ENCODE measurements at regions not wholly inside any gene's neighbourhood (a gene's known extent, or its start where the extent isn't known, plus 50 kb on each side); places are given as distances from the start of the nearest gene placed in this dataset.
"Not testable (repeated sequence)": the region's sequence is repeated elsewhere in the genome, so short reads cannot be mapped to it uniquely, and the experiment has no call there.

DNA sequence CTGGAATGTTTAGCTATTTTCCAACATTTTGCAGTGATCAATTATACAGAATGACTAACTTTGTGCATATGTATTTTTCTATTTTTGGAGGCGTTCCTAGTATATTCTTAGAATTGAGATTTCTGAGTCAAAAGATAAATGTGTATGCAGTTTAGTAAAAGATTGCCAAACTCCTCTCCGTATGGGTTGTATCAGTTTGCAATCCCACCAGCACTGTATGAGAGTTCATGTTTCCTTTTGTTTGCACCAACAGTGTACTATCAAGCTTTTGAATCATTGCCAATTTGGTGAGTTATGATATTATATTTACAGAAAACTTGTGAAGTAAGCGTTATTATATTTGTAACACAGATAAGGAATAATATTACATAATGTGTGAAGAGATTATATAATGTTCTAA, 658.7 kb downstream of the JRKL start:
- TF ChIP-seq FOXS1 (CRISPR knock-in tag; IDR thresholded peaks at IDR 0.05) (no peak), HOXA7 (CRISPR knock-in tag; IDR thresholded peaks at IDR 0.05) (no peak), ELK1 (IDR thresholded peaks at IDR 0.05; ENCODE audit: low read depth, low read length) (no peak)
- Histone ChIP-seq H3K4me1 (no peaks in the 10 kb centered on the region), H3K4me2 (no peak overlapping the region), H3K9me3 (no peaks in the 10 kb centered on the region), H3K27ac (no peak overlapping the region), H3K4me3 (no peak overlapping the region)
- DNase-seq (ENCODE audit: low read depth in 1 of 2, low spot score in 1 of 2) = no peak
- ATAC-seq = no peak
- ChIA-PET POLR2A (no interaction called here), CTCF (no interaction called here)
- WGBS (ENCODE audit: missing lambda C conversion rate) = 5% methylated on average over 3 of the region's 3 CpGs
- FAIRE-seq = no peak

DNA sequence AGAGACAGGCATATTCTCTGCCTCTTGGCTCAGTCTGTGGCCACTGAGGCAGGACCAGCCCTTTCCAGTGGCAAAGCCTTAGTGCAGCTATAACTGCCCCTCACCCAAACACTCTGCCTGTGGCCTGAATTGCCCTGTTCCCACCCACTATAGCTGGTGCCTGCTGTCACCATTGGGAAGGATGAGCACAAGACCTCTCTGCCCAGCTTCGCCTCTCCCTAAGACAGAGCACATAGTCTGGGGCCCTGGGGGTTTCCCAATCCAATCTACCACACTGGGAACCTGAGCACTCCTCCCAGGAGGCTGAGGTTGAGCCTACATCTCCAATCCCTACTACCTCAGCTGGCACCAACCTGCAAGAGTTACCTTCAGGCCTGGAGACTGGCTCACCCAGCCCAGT, 670.4 kb downstream of the JRKL start:
- FAIRE-seq (no peak), ATAC-seq (no peak), DNase-seq (ENCODE audit: low read depth in 1 of 2, low spot score in 1 of 2) (no peak)
- 0% methylated on average over 1 of the region's 1 CpG for WGBS (ENCODE audit: missing lambda C conversion rate)
- CTCF ChIA-PET = no interaction called here
- H3K4me2 ChIP-seq = no peak overlapping the region
- H3K9me3 ChIP-seq = no peaks in the 10 kb centered on the region
- no peak overlapping the region for H3K27ac ChIP-seq
- H3K4me1 ChIP-seq = no peaks in the 10 kb centered on the region
- TF ChIP-seq CBX8 (IDR thresholded peaks at IDR 0.05) (no peak), JUN (IDR thresholded peaks at IDR 0.05) (no peak), HOXA7 (CRISPR knock-in tag; IDR thresholded peaks at IDR 0.05) (no peak), CBX2 (IDR thresholded peaks at IDR 0.05; ENCODE audit: borderline replicate concordance, low read depth) (no peak), ZSCAN20 (CRISPR knock-in tag; IDR thresholded peaks at IDR 0.05) (no peak), NPAS2 (CRISPR knock-in tag; IDR thresholded peaks at IDR 0.05; ENCODE audit: borderline replicate concordance) (no peak)
- POLR2A ChIA-PET = no interaction called here
- H3K4me3 ChIP-seq = no peak overlapping the region

GRCh38 chr11:97069160-97069559, 679.3 kb downstream of the JRKL start:
- no peak for ATAC-seq
- Histone ChIP-seq H3K27ac (no peak overlapping the region), H3K4me2 (no peak overlapping the region), H3K9me3 (no peaks in the 10 kb centered on the region), H3K4me1 (no peaks in the 10 kb centered on the region), H3K4me3 (no peak overlapping the region)
- 14% methylated on average over 3 of the region's 3 CpGs for WGBS (ENCODE audit: missing lambda C conversion rate)
- DNase-seq (ENCODE audit: low read depth in 1 of 2, low spot score in 1 of 2) = no peak
- CTCF ChIA-PET = no interaction called here
- no peak for FAIRE-seq
- POLR2A ChIA-PET = no interaction called here
- TF ChIP-seq HOXB13 (CRISPR knock-in tag; IDR thresholded peaks at IDR 0.05; ENCODE audit: low read depth) (no peak), ESRRA (IDR thresholded peaks at IDR 0.05; ENCODE audit: borderline replicate concordance, low read length) (no peak), JUNB (IDR thresholded peaks at IDR 0.05) (no peak), FOSB (CRISPR knock-in tag; IDR thresholded peaks at IDR 0.05) (no peak), NR3C1 (IDR thresholded peaks at IDR 0.05) (no peak)
- TF ChIP-seq, protein P1, sequence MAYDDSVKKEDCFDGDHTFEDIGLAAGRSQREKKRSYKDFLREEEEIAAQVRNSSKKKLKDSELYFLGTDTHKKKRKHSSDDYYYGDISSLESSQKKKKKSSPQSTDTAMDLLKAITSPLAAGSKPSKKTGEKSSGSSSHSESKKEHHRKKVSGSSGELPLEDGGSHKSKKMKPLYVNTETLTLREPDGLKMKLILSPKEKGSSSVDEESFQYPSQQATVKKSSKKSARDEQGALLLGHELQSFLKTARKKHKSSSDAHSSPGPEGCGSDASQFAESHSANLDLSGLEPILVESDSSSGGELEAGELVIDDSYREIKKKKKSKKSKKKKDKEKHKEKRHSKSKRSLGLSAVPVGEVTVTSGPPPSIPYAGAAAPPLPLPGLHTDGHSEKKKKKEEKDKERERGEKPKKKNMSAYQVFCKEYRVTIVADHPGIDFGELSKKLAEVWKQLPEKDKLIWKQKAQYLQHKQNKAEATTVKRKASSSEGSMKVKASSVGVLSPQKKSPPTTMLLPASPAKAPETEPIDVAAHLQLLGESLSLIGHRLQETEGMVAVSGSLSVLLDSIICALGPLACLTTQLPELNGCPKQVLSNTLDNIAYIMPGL (CRISPR knock-in tag; IDR thresholded peaks at IDR 0.05; ENCODE audit: borderline replicate concordance) = no peak

GRCh38 chr11:97072420-97072819, 682.6 kb downstream of the JRKL start:
- FAIRE-seq (no peak), DNase-seq (ENCODE audit: low read depth in 1 of 2, low spot score in 1 of 2) (no peak), ATAC-seq (no peak)
- POLR2A ChIA-PET = no interaction called here
- Histone ChIP-seq H3K4me3 (no peak overlapping the region), H3K27ac (no peak overlapping the region), H3K9me3 (no peaks in the 10 kb centered on the region), H3K4me2 (no peak overlapping the region), H3K4me1 (no peaks in the 10 kb centered on the region)
- 43% methylated on average over 2 of the region's 2 CpGs for WGBS (ENCODE audit: missing lambda C conversion rate)
- CTCF ChIA-PET = no interaction called here
- TF ChIP-seq ATOH8 (CRISPR knock-in tag; IDR thresholded peaks at IDR 0.05; ENCODE audit: low read depth) (no peak), HES2 (IDR thresholded peaks at IDR 0.05) (no peak), BHLHE40 (IDR thresholded peaks at IDR 0.05; ENCODE audit: low read depth, low read length) (no peak), JUN (IDR thresholded peaks at IDR 0.05) (no peak), CBX8 (IDR thresholded peaks at IDR 0.05) (no peak), SREBF2 (IDR thresholded peaks at IDR 0.05) (no peak), FOSB (CRISPR knock-in tag; IDR thresholded peaks at IDR 0.05) (no peak), HOXB5 (CRISPR knock-in tag; IDR thresholded peaks at IDR 0.05) (no peak), JUNB (IDR thresholded peaks at IDR 0.05) (no peak), RARB (CRISPR knock-in tag; IDR thresholded peaks at IDR 0.05) (no peak), ZC3H11A (IDR thresholded peaks at IDR 0.05) (no peak), FOSL2 (IDR thresholded peaks at IDR 0.05) (no peak), FOSL2 (CRISPR knock-in tag; IDR thresholded peaks at IDR 0.05) (no peak), POLR2AphosphoS2 (conservative IDR thresholded peaks at IDR 0.05; ENCODE audit: low read length) (no peak), NPAS2 (CRISPR knock-in tag; IDR thresholded peaks at IDR 0.05; ENCODE audit: borderline replicate concordance) (no peak), RAD21 (conservative IDR thresholded peaks at IDR 0.05 in 1 of 2, IDR thresholded peaks at IDR 0.05 in 1 of 2) (no peak), FOXS1 (CRISPR knock-in tag; IDR thresholded peaks at IDR 0.05) (no peak)
- TF ChIP-seq, protein P2, sequence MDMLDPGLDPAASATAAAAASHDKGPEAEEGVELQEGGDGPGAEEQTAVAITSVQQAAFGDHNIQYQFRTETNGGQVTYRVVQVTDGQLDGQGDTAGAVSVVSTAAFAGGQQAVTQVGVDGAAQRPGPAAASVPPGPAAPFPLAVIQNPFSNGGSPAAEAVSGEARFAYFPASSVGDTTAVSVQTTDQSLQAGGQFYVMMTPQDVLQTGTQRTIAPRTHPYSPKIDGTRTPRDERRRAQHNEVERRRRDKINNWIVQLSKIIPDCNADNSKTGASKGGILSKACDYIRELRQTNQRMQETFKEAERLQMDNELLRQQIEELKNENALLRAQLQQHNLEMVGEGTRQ (IDR thresholded peaks at IDR 0.05) = no peak

DNA sequence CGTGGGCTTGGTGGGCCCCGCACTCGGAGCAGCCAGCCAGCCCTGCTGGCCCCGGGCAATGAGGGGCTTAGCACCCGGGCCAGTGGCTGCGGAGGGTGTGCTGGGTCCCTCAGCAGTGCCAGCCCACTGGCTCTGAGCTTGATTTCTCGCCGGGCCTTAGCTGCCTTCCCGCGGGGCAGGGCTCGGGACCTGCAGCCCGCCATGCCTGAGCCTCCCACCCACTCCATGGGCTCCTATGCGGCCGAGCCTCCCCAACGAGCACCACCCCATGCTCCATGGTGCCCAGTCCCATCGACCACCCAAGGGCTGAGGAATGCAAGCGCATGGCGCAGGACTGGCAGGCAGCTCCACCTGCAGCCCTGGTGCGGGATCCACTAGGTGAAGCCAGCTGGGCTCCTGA, 686.9 kb downstream of the JRKL start:
- H3K9me3 ChIP-seq; H3K27ac ChIP-seq; CTCF ChIA-PET; H3K4me3 ChIP-seq; FAIRE-seq; DNase-seq (ENCODE audit: low read depth in 1 of 2, low spot score in 1 of 2); ATAC-seq; POLR2A ChIA-PET; H3K4me1 ChIP-seq; H3K4me2 ChIP-seq: not testable (repeated sequence)
- WGBS (ENCODE audit: missing lambda C conversion rate) = no CpG with 5 or more reads among the region's 19 CpGs

All from A549 (cell line).